NAMALWA (cell line): ENCODE measurements at regions not wholly inside any gene's neighbourhood (a gene's known extent, or its start where the extent isn't known, plus 50 kb on each side); places are given as distances from the start of the nearest gene placed in this dataset.

Experiments
- DNase-seq: peaks from one replicate; pipeline ENCODE4 v3.0.0-alpha.2; 2015; ENCODE audit warnings: low spot score

DNA sequence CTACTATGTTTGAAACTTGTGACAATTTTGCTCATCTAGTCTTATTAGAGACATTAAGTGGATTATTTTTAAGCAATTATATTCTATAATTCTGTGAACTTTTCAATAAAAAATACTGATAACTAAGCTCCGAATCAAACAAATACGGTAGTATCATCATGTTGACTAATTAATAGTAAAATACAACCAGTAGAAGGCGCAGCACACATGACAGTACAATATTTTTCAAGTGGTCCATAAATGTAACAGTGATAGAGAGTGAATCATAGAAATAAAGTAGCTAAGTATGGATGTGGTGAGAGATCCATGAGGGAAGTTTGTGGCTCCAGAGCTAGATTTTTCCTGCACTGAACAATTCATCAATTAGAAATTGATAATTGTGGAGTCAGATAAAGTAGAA lies 666.2 kb downstream of the KCTD8 start:
- no peak for DNase-seq

DNA sequence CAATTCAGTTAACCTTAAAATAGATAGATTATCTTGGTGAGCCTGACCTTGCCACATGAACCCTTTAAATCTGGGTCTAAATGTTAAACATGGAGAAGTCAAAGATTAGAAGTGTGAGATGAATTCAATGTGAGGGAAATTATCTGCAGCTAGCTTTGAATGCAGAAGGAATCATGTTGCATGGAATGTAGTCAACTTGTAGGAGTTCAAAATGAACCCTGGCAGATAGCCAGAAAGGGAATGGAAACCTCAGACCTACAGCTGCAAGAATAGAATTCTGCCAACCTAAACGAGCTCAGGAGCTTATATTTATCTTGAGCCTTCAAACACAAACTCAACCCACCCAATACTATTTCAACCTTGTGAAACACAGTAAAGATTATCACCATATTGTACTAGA lies 632.5 kb downstream of the KCTD8 start:
- DNase-seq: no peak

DNA sequence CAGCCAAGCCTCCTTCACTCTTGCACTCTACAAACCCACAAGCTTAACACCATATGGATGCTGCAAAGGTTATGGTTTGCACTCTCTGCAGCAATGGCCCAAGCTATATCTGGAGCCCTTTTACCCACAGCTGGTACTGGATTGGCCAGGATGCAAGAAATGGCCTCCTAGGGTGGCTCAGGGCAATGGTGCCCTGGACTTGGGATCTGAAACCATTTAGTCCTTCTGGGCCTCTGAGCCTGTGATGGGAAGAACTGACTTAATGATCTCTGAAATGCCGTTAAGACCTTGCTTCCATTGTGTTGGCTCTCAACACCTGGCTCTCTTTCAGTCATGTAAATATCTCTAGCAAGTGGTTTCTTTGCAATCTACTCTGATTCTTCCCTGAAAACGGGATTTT lies 626.0 kb downstream of the KCTD8 start:
- DNase-seq: no peak

DNA sequence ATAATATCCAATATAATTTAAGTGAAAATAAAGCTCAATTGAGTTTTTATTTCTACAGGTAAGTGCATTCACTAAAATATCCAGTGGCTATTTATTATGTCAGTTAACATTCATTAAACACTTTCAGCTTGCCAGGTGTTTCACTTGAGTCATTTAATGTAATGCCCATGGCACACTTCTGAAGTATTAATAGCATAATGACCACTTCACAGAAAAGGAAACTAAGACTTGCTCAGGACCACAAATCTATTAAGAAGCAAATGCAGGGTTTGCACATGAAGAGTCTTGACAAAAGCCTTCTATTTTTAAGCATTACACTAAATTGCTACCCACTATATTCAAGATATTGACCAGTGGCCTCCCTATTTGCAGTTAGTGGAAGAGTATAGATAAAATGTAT lies 612.7 kb downstream of the KCTD8 start:
- no peak for DNase-seq

DNA sequence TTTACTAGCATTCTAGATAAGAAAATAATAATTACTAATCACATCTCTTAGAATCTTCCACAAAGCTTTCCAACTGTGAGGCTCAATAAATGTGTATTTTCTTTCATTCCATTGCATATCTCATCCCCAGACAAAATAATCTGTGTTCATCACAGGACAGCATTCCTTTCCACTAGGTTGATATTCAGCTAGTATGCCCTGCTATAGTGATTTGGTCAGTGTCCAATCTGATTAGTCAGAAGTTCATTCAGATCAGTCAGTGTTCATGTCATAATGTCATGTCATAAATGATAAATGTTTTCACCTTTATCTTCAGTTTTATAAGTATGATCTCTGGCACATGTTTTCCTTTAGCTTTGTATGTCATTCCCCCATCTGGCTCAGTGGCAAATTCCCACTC lies 611.4 kb downstream of the KCTD8 start:
- no peak for DNase-seq

DNA sequence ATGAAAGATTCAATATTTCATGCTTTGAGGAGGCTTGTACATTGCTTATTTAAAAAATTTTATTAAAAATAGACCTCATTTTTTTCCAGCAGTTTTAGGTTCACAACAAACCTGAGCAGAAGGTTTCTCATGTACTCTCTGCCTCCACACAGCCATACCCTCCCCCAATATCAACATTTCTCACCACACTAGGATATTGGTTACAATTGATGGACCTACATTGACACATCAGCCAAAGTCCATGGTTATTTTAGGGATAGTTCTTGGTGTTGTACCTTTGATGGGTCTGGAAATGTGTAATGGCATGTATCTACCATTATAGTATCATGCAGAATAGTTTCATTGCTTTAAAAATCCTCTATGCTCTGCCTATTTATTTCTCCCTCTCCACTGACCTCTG lies 611.0 kb downstream of the KCTD8 start:
- no peak for DNase-seq

DNA sequence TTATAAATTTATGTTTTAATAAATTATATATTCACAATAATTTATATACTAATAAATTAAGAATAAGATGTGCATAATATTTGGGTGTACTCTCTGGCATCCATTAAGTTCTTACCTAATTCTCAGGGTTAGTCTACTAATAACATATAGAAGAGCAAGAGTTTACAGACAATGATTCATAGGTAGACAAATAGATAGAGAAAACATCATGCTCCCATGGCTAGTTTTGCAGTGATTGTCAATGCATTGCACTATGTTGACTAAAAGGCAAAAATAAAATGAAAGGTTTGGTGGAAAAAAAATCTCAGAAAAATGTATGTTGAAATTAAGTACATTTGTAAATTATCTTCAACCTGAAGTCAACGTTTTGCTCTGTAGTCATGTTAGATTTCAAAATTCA lies 606.0 kb downstream of the KCTD8 start:
- DNase-seq: no peak

DNA sequence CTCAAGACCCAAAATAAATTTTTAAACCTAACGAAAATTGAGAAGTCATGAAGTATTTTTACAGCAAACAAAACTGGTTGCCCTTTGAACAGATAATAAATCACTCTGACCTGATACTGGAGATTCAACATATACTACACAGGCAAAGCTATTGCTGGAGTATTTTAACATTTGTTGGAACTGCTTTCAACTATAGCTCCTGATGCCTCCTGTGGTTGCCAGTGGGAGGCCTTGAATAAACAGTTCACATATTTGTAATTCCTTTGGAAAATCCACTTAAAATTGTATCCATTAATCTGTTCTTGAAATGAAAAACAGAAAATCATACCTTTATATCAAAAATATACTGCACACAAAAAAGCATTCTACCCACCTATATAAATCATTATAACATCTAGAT lies 605.1 kb downstream of the KCTD8 start:
- no peak for DNase-seq

DNA sequence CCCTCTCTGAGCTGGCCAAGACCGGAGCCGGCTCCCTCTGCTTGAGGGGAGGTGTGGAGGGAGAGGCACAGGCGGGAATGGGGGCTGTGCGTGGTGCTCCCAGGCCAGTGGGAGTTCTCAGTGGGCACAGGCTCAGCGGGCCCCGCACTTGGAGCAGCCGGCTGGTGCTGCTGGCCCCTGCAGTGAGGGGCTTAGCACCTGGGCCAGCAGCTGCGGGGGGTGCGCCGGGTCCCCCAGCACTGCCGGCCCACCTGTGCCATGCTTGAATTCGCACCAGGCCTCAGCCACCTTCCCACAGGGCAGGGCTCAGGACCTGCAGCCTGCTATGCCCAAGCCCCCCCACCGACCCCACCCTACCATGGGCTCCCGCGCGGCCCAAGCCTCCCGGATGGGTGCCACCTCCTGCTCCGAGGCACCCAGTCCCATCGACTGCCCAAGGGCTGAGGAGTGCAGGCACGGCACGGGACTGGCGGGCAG lies 602.5 kb downstream of the KCTD8 start:
- DNase-seq: no peak

DNA sequence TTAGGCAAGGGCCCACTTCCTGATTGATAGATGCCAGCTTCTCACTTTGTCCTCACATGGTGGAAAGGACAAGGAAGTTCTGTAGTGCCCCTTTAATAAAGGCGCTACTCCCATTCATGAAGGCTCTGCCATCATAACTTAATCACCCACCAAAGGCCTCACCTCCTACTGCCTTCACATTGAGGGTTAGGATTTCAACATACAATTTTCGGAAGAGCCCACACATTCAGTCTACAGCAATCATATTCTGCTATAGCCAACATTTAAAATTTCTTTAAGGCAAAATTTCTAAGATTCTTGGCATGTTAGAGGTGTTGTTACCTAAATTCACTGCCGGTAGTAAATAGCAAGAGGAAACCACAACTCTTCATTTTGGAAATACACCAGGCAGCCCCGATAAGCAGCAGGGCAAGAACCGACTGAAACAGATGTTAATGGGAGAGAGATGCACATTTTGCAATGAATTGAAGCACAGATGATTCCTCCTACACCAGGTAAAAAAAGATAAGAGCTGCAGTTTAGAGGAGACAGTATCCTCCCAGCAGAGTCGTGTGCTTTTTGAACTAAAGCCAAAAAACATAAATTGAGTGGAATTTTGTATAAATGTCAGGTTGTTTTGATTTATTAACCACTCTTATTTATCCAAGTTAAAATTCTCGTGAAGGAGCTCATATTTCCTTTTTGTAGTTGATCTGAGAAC lies 594.9 kb downstream of the KCTD8 start:
- no peak for DNase-seq

DNA sequence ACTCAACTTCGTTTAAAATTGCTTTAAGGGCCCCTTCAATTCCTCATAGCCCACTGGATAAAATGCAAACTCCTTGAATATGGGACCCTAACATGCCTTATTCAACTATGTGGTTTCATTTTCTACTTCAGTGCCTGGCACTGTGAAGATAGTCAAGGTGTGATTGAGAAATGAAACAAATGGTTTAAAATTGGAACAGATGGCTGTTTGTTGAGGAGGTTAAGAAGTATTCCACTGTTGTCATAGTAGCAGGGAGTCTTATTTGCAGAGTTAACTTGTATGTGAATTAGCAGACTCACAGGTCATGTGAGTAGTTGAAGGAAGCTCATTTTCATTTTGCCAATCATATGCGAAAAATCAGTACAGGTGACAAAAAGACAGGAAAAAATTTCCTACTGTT lies 593.3 kb downstream of the KCTD8 start:
- no peak for DNase-seq

DNA sequence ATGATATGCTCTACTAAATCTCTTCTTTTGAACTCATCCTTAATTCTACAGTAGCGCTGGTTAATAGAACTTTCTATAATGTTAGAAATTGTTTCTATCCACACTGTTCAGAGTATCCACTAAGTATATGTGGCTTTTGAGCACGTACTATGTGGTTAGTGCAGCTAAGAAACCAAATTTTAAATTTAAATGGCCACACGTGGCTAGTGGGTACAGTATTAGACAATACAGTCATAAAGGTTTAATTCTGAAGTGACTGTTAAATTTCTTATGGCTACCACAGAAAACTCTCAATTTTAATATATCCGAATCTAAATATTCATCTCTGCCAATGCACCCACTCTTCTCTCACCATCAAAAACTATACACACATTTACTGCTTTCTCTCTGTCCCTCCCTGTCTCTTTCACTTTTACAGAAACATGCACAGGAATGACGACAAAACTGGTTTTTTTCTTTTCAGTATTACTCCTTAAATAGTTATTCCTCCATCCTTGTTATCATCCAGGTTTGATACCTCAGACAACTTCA lies 583.9 kb downstream of the KCTD8 start:
- no peak for DNase-seq

DNA sequence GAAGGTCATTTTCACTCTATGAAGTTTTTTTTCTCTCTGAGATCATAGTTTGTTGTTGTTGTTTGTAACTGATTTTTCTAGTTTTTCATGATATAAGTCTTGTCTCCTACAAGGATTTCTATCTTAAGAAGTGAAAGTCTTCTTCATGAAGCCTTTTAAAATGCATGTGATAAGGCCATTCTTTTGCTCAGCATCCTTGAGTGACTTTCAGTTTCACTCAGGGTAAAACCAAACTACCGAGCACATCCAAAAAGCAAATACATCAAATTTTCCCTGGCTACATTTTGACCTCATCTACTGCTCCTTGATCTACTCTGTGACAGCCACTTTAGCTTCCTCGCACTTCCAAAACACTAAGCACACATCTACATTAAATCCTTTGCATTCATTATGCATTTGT lies 580.7 kb downstream of the KCTD8 start:
- DNase-seq: no peak

DNA sequence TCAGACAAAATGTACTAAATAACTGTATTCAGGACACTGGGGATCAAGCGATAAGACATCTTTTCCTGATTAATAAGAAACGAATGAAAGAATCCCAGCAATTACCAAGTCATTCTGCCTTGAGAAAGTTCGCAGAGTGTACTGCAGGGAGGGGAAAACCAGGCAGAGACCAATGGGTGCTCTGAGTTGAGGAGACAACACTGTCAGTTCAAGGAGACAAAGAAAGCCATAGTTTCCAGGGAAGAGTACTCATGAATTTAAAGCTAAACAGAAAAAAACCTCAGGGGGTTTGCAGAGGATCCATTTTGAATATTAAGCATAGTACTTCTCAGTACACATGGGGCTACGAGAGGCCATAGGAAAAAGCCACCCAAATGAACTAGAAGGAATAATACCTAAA lies 573.0 kb downstream of the KCTD8 start:
- no peak for DNase-seq

DNA sequence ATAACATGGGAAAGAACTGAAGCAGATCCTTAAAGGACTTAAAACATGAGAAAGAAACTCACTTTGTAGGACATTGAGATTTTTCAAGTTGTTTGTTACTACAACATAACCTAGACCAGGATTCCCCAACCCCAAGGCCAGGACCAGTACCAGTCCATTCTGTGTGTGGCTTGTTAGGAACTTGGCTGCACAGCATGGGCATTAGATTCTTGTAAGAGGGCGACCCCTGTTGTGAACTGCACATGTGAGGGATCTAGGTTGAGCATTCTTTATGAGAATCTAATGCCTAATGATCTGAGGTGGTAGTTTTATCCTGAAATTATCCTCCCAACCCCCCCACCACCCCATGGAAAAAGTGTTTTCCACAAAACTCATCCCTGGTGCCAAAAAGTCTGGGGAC lies 566.1 kb downstream of the KCTD8 start:
- peak; percentile 17 for DNase-seq

DNA sequence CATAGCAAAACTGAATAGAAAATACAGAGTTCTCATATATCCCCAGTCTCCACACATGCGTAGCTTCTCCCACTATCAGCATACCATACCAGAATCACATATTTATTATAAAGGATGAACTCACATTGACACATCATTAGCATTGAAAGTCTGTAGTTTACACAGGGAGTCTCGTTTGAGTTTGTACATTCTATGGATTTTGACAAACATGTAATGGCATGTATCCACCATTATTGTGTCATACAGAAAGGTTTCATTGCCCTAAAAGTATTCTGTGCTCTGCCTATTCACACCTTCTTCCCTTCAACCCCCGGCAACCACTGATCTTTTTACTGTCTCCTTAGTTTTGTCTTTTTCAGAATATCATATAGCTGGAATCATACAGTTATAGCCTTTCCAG lies 562.4 kb downstream of the KCTD8 start:
- DNase-seq: no peak

DNA sequence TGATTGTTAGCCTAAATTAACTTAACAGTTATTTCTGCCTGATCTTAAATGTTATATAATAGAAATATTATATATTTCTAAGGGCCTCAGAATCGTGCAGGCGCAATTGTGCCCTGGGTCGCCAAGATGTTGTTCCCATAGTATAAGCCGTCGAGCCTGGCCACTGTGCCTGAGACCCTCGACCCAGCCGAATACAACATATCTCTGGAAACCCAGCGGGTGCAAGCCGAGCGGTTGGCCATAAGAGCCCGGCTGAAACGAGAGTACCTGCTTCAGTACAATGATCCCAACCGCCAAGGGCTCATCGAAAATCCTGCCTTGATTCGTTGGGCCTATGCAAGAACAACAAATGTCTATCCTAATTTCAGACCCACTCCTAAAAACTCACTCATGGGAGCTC lies 549.8 kb downstream of the KCTD8 start:
- no peak for DNase-seq

DNA sequence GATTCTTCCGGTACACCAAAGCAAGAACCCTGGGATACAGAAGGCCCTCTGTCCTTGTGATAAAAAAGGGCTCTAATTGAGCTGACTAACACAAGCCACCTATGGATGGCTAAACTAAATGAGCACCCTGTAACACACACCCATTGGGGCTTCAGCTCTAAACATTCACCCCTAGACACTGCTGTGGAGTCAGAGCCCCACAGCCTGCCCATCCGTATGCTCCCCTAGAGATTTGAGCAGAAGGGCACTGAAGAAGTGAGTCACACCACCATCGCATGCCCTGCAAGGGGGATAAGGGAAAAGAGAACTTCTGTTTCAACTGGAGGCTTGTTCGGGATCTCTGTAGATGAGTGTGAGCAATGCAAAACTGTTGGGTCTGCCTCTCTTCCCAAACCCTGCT lies 545.2 kb downstream of the KCTD8 start:
- no peak for DNase-seq

DNA sequence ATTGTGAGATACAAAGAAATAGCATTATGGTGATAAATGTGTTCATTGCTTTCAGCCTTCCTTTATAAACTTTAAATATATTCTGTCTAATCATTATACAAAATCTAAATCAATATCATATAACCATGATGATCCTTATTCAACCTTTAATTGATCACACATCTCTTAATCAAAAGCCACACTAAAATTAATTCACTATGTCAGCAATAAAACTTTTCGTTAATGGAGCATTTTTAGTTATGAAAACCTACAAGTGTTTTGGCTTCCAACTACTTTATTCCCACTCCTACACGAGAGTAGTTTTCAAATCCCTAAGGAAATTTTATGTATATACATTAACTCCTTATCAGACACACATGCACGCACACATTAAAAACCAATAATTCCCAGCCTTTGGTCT lies 530.2 kb downstream of the KCTD8 start:
- no peak for DNase-seq

DNA sequence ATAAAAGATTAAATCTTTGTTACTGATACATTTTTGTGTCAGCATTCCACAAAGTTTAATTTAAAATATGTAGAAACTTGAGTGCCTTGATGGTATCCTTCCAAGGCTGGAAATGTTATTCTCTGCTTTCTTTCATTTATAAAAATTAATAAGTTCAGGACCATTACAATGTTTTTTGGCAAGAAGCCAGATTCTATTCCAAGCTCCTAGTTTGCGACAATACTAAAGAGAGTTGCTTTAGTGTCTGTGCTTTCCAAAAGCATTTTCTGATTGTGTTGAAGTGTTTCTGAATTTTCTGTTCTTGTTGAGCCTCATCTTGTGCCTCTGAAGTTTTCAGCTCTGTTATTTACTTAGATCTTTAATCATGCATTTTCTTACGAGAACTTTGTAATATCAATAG lies 516.2 kb downstream of the KCTD8 start:
- no peak for DNase-seq

DNA sequence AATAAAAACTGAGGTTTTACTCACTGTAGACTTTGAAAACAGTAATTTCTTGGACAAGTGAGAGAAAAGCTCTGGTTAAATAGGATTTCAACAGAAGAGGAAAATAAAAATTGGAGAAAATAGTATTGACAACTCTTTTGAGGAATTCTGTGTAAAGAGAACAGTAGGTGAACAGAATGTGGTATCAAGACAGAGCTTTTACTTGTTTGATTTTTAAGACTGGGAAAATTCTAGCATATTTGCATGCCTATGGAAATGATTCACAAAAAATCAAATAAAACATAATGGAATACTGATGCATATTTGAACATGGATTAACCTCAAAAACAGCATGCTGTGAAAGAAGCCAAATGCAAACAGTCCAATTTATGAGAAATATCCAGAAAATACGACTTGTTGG lies 504.6 kb downstream of the KCTD8 start:
- DNase-seq: no peak

DNA sequence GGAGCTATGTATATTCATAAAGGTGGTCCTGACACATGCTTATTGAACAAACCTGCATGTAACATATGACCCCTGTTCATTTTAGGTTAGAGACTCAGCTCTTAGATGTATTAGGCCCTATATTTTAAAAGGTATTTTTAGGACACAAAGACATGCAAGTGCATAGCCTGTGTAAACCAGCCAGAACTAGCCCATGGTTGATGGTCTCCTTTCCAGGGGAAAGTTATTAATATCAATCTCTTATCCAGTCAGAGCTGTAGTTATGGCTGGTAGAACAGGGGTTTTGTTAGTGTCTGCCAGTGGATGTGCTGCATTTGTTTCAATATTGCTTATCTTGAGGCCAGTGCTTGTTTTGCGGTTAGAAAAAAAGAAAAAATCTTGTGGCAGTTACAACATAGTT lies 488.6 kb downstream of the KCTD8 start:
- DNase-seq: no peak

DNA sequence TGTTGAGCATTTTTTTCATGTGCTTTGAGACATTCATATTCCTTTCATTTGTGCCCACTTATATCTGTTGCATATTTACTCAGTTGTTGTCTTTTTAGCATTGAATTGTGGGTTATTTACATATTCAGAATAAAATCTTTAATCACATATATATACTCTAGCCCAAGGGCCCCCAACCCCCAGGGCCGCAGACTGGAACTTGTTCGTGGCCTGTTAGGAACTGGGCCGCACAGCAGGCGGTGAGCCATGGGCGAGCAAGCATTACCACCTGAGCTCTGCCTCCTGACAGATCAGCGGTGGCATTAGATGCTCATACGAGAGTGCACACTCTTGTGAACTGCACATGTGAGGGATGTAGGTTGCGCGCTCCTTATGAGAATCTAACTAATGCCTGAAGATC lies 480.6 kb downstream of the KCTD8 start:
- DNase-seq: no peak

DNA sequence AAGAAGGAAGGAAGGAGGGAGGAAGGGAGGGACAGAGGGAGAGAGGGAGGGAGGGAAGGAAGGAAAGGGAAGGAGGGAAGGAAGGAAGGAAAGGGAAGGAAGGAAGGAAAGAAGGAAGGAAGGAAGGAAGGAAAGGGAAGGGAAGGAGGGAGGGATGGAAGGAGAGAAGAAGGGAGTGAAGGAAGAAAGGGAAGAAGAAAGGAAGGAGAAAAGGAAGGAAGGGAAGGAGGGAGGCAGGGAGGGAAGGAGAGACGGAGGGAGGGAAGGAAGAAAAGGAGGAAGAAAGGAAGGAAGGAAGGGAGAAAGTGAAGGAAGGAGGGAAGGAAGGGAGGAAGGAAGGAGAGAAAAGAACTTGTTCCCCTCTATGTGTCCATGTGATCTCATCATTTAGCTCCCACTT lies 465.0 kb downstream of the KCTD8 start:
- no peak for DNase-seq
